NB4 (cell line): ENCODE measurements at regions not wholly inside any gene's neighbourhood (a gene's known extent, or its start where the extent isn't known, plus 50 kb on each side); places are given as distances from the start of the nearest gene placed in this dataset.

ENCODE experiments used
- CTCF ChIP-seq: IDR thresholded peaks from one replicate; pipeline ENCODE4 v1.5.1; 2012; ENCODE audit warnings: low read depth, low read length
- POLR2A ChIP-seq: IDR thresholded peaks from 2 replicates; pipeline ENCODE4 v1.6.1; 2011; ENCODE audit warnings: mild to moderate bottlenecking; ENCODE audit not compliant: insufficient read length; ENCODE audit errors: extremely low read depth

- TF ChIP-seq CTCF (no peak), POLR2A (no peak)
These were observed 376.4 kb downstream of the DEPDC1B start for GRCh38 chr5:60323596-60323995.
